ENCODE measurements at regions not wholly inside any gene's neighbourhood (a gene's known extent, or its start where the extent isn't known, plus 50 kb on each side); places are given as distances from the start of the nearest gene placed in this dataset.

DNA sequence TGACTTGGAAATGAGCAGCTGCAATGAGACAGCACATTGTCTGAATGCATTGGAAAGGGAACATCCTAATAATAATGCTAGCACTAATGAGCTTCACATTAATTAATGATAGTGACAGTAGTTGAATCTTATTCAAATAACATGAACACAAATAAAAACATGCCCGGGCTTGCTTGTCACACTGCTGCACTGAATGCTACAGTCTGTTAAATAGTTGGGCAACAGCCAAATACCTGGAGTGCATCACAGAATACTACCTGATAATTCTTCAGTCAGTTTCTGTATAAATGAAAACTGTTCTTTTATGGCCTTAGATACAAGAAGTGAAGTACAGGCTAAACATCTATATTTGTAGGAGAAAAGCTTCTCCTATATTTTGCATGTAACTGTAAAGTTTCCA lies 458.7 kb downstream of the RNF144B start:
- no peak for TF ChIP-seq SMC3 (IDR thresholded peaks at IDR 0.05; ENCODE audit: low read depth, low read length)
- no peak for TF ChIP-seq RCOR1 (IDR thresholded peaks at IDR 0.05; ENCODE audit: low read length)
- TF ChIP-seq, protein P1, sequence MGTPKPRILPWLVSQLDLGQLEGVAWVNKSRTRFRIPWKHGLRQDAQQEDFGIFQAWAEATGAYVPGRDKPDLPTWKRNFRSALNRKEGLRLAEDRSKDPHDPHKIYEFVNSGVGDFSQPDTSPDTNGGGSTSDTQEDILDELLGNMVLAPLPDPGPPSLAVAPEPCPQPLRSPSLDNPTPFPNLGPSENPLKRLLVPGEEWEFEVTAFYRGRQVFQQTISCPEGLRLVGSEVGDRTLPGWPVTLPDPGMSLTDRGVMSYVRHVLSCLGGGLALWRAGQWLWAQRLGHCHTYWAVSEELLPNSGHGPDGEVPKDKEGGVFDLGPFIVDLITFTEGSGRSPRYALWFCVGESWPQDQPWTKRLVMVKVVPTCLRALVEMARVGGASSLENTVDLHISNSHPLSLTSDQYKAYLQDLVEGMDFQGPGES (IDR thresholded peaks at IDR 0.05; ENCODE audit: low read depth, low read length): no peak
- no peak for TF ChIP-seq RAD21 (IDR thresholded peaks at IDR 0.05; ENCODE audit: low read length)
- no peak for TF ChIP-seq JUND (IDR thresholded peaks at IDR 0.05)
- TF ChIP-seq TCF12 (IDR thresholded peaks at IDR 0.05): no peak
- no peak for TF ChIP-seq TAF1 (IDR thresholded peaks at IDR 0.05; ENCODE audit: borderline replicate concordance, low read depth, low read length)
- TF ChIP-seq, protein P2, sequence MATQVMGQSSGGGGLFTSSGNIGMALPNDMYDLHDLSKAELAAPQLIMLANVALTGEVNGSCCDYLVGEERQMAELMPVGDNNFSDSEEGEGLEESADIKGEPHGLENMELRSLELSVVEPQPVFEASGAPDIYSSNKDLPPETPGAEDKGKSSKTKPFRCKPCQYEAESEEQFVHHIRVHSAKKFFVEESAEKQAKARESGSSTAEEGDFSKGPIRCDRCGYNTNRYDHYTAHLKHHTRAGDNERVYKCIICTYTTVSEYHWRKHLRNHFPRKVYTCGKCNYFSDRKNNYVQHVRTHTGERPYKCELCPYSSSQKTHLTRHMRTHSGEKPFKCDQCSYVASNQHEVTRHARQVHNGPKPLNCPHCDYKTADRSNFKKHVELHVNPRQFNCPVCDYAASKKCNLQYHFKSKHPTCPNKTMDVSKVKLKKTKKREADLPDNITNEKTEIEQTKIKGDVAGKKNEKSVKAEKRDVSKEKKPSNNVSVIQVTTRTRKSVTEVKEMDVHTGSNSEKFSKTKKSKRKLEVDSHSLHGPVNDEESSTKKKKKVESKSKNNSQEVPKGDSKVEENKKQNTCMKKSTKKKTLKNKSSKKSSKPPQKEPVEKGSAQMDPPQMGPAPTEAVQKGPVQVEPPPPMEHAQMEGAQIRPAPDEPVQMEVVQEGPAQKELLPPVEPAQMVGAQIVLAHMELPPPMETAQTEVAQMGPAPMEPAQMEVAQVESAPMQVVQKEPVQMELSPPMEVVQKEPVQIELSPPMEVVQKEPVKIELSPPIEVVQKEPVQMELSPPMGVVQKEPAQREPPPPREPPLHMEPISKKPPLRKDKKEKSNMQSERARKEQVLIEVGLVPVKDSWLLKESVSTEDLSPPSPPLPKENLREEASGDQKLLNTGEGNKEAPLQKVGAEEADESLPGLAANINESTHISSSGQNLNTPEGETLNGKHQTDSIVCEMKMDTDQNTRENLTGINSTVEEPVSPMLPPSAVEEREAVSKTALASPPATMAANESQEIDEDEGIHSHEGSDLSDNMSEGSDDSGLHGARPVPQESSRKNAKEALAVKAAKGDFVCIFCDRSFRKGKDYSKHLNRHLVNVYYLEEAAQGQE (IDR thresholded peaks at IDR 0.05; ENCODE audit: low read depth, low read length): no peak
- TF ChIP-seq, protein P3, sequence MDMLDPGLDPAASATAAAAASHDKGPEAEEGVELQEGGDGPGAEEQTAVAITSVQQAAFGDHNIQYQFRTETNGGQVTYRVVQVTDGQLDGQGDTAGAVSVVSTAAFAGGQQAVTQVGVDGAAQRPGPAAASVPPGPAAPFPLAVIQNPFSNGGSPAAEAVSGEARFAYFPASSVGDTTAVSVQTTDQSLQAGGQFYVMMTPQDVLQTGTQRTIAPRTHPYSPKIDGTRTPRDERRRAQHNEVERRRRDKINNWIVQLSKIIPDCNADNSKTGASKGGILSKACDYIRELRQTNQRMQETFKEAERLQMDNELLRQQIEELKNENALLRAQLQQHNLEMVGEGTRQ (IDR thresholded peaks at IDR 0.05; ENCODE audit: borderline replicate concordance, low read depth, low read length): no peak
- TF ChIP-seq, protein P4, sequence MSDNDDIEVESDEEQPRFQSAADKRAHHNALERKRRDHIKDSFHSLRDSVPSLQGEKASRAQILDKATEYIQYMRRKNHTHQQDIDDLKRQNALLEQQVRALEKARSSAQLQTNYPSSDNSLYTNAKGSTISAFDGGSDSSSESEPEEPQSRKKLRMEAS (IDR thresholded peaks at IDR 0.05; ENCODE audit: low read depth): no peak
- TF ChIP-seq MEF2A (IDR thresholded peaks at IDR 0.05; ENCODE audit: borderline replicate concordance, low read depth): no peak
- TF ChIP-seq, protein P5, sequence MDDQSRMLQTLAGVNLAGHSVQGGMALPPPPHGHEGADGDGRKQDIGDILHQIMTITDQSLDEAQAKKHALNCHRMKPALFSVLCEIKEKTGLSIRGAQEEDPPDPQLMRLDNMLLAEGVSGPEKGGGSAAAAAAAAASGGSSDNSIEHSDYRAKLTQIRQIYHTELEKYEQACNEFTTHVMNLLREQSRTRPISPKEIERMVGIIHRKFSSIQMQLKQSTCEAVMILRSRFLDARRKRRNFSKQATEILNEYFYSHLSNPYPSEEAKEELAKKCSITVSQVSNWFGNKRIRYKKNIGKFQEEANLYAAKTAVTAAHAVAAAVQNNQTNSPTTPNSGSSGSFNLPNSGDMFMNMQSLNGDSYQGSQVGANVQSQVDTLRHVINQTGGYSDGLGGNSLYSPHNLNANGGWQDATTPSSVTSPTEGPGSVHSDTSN (IDR thresholded peaks at IDR 0.05): no peak
- no peak for TF ChIP-seq NRF1 (IDR thresholded peaks at IDR 0.05; ENCODE audit: low read depth, low read length)
- no peak for TF ChIP-seq EZH2phosphoT487 (IDR thresholded peaks at IDR 0.05; ENCODE audit: borderline replicate concordance, low read depth)
- TF ChIP-seq GABPA (IDR thresholded peaks at IDR 0.05; ENCODE audit: low read depth): no peak
- TF ChIP-seq NFIC (IDR thresholded peaks at IDR 0.05; ENCODE audit: borderline replicate concordance): no peak
- no peak for TF ChIP-seq POLR2AphosphoS5 (IDR thresholded peaks at IDR 0.05; ENCODE audit: low read depth, low read length)
- TF ChIP-seq CHD2 (IDR thresholded peaks at IDR 0.05; ENCODE audit: low read length, partially characterized antibody): no peak
- no peak overlapping the region for H3K27ac ChIP-seq (ENCODE audit: low read depth in 2 of 2, low read length in 1 of 2)
- ChIA-PET POLR2A (no interaction called here), CTCF (no interaction called here)
- no peaks in the 10 kb centered on the region for H3K9me2 ChIP-seq
- H3K9ac ChIP-seq: no peak overlapping the region
- no peaks in the 10 kb centered on the region for H3K4me1 ChIP-seq (ENCODE audit: control insufficient read depth in 1 of 2, insufficient read depth in 2 of 2, low read depth in 1 of 2, low read length in 1 of 2)
- H3K4me3 ChIP-seq (ENCODE audit: low read depth in 2 of 2, low read length in 1 of 2): no peak overlapping the region
- H3K4me2 ChIP-seq: no peak overlapping the region
- H3K36me3 ChIP-seq (replicated peaks in 1 of 2; ENCODE audit: control insufficient read depth in 1 of 2, insufficient read depth in 2 of 2, low read length in 1 of 2): no peaks in the 10 kb centered on the region
- no peak for DNase-seq
- no peaks in the 10 kb centered on the region for H3F3A ChIP-seq (replicated peaks; ENCODE audit: insufficient read depth)
- WGBS (ENCODE audit: low lambda C conversion rate): 5% methylated on average over 1 of the region's 1 CpG
- no peaks in the 10 kb centered on the region for H4K20me1 ChIP-seq (ENCODE audit: insufficient read depth)
- H3K27me3 ChIP-seq (ENCODE audit: insufficient read depth): no peaks in the 10 kb centered on the region
- no peak overlapping the region for H2AFZ ChIP-seq (ENCODE audit: low read depth)
- H3K79me2 ChIP-seq (ENCODE audit: insufficient read depth): no peaks in the 10 kb centered on the region
- no peaks in the 10 kb centered on the region for H3K9me3 ChIP-seq
